Gastrocnemius medialis (tissue), 4 donors: ENCODE measurements at regions not wholly inside any gene's neighbourhood (a gene's known extent, or its start where the extent isn't known, plus 50 kb on each side); places are given as distances from the start of the nearest gene placed in this dataset.

Source experiments
- CTCF ChIP-seq, 5 experiments: fragments of 450-650 bp in 3 of 5; fragments of 200-600 bp in 2 of 5; sonication (generic) in 2 of 5; IDR thresholded peaks in 4 of 5; conservative IDR thresholded peaks in 1 of 5; 1 replicate in 4 of 5; 2 replicates in 1 of 5; pipeline ENCODE4 v1.5.1; 2016 to 2019; ENCODE audit warnings: antibody characterized with exemption in 5 of 5, mild to moderate bottlenecking in 3 of 5, moderate library complexity in 3 of 5
- POLR2A ChIP-seq, 2 donors: fragments of 450-650 bp; IDR thresholded peaks; one replicate each; pipeline ENCODE4 v1.6.1; 2017; ENCODE audit warnings: antibody characterized with exemption in 2 of 2, mild to moderate bottlenecking in 2 of 2, moderate library complexity in 2 of 2

GRCh38 chr1:225709101-225709500 is 56.2 kb upstream of the ENAH start:
- TF ChIP-seq CTCF (IDR thresholded peaks at IDR 0.05 in 4 of 5, conservative IDR thresholded peaks at IDR 0.05 in 1 of 5) (no peak), POLR2A (IDR thresholded peaks at IDR 0.05) (no peak)
